ENCODE measurements at regions not wholly inside any gene's neighbourhood (a gene's known extent, or its start where the extent isn't known, plus 50 kb on each side); places are given as distances from the start of the nearest gene placed in this dataset.

GRCh38 chr12:3364661-3365462, 126.1 kb upstream of the PRMT8 start:
- WGBS, result 86% methylated on average over 13 of the region's 13 CpGs
- H3K4me3 ChIP-seq (ENCODE audit: low read length in 2 of 2), result no peak overlapping the region
- H3K27ac ChIP-seq (ENCODE audit: low read depth in 1 of 2, low read length in 1 of 2), result no peak overlapping the region
- H3K4me1 ChIP-seq (ENCODE audit: control insufficient read depth in 2 of 2, insufficient read depth in 2 of 2, low read length in 2 of 2), result no peaks in the 10 kb centered on the region
- peaks cover 33 to 56% of the 10 kb centered on the region in 2 donors for H3K27me3 ChIP-seq (ENCODE audit: control insufficient read depth in 2 of 2, insufficient read depth in 1 of 2, low read length in 1 of 2)
- H3K36me3 ChIP-seq (ENCODE audit: control insufficient read depth in 2 of 2, insufficient read depth in 2 of 2, low read length in 1 of 2), result no peaks in the 10 kb centered on the region
- DNase-seq (ENCODE audit: low read depth in 6 of 9, low spot score in 9 of 9), result no peak
- peaks cover 0 to 1% of the 10 kb centered on the region in 2 donors for H3K9me3 ChIP-seq (ENCODE audit: control insufficient read depth in 2 of 2, insufficient read depth in 1 of 2, low read length in 1 of 2)

GRCh38 chr12:3365463-3366411, 125.3 kb upstream of the PRMT8 start:
- Histone ChIP-seq H3K36me3 (ENCODE audit: control insufficient read depth in 2 of 2, insufficient read depth in 2 of 2, low read length in 1 of 2) (no peaks in the 10 kb centered on the region), H3K9me3 (ENCODE audit: control insufficient read depth in 2 of 2, insufficient read depth in 1 of 2, low read length in 1 of 2) (peaks cover 0 to 1% of the 10 kb centered on the region in 2 donors), H3K27me3 (ENCODE audit: control insufficient read depth in 2 of 2, insufficient read depth in 1 of 2, low read length in 1 of 2) (peaks cover 33 to 60% of the 10 kb centered on the region in 2 donors), H3K4me3 (ENCODE audit: low read length in 2 of 2) (no peak overlapping the region), H3K27ac (ENCODE audit: low read depth in 1 of 2, low read length in 1 of 2) (no peak overlapping the region), H3K4me1 (ENCODE audit: control insufficient read depth in 2 of 2, insufficient read depth in 2 of 2, low read length in 2 of 2) (no peaks in the 10 kb centered on the region)
- 6% methylated on average over 87 of the region's 87 CpGs for WGBS
- no peak for DNase-seq (ENCODE audit: low read depth in 6 of 9, low spot score in 9 of 9)

- peaks cover 0 to 1% of the 10 kb centered on the region in 2 donors for H3K9me3 ChIP-seq (ENCODE audit: control insufficient read depth in 2 of 2, insufficient read depth in 1 of 2, low read length in 1 of 2)
- H3K27me3 ChIP-seq (ENCODE audit: control insufficient read depth in 2 of 2, insufficient read depth in 1 of 2, low read length in 1 of 2), result peaks cover 33 to 57% of the 10 kb centered on the region in 2 donors
- no peak overlapping the region for H3K4me3 ChIP-seq (ENCODE audit: low read length in 2 of 2)
- whole genome bisulfite sequencing, result 42% methylated on average over 26 of the region's 26 CpGs
- DNase-seq (ENCODE audit: low read depth in 6 of 9, low spot score in 9 of 9), result no peak
- H3K27ac ChIP-seq (ENCODE audit: low read depth in 1 of 2, low read length in 1 of 2), result no peak overlapping the region
- no peaks in the 10 kb centered on the region for H3K4me1 ChIP-seq (ENCODE audit: control insufficient read depth in 2 of 2, insufficient read depth in 2 of 2, low read length in 2 of 2)
- no peaks in the 10 kb centered on the region for H3K36me3 ChIP-seq (ENCODE audit: control insufficient read depth in 2 of 2, insufficient read depth in 2 of 2, low read length in 1 of 2)
These were observed 124.4 kb upstream of the PRMT8 start for GRCh38 chr12:3366451-3367110.

- no peak for DNase-seq (ENCODE audit: low read depth in 6 of 9, low spot score in 9 of 9)
- WGBS, result 88% methylated on average over 16 of the region's 16 CpGs
- no peak overlapping the region for H3K27ac ChIP-seq (ENCODE audit: low read depth in 1 of 2, low read length in 1 of 2)
- H3K9me3 ChIP-seq (ENCODE audit: control insufficient read depth in 2 of 2, insufficient read depth in 1 of 2, low read length in 1 of 2), result peaks cover 0 to 1% of the 10 kb centered on the region in 2 donors
- H3K4me3 ChIP-seq (ENCODE audit: low read length in 2 of 2), result no peak overlapping the region
- H3K4me1 ChIP-seq (ENCODE audit: control insufficient read depth in 2 of 2, insufficient read depth in 2 of 2, low read length in 2 of 2), result no peaks in the 10 kb centered on the region
- no peaks in the 10 kb centered on the region for H3K36me3 ChIP-seq (ENCODE audit: control insufficient read depth in 2 of 2, insufficient read depth in 2 of 2, low read length in 1 of 2)
- H3K27me3 ChIP-seq (ENCODE audit: control insufficient read depth in 2 of 2, insufficient read depth in 1 of 2, low read length in 1 of 2), result peaks cover 33 to 53% of the 10 kb centered on the region in 2 donors
These were observed 123.1 kb upstream of the PRMT8 start for GRCh38 chr12:3367750-3368444.

GRCh38 chr12:3371018-3371417, 120.0 kb upstream of the PRMT8 start:
- peaks cover 0 to 1% of the 10 kb centered on the region in 2 donors for H3K9me3 ChIP-seq (ENCODE audit: control insufficient read depth in 2 of 2, insufficient read depth in 1 of 2, low read length in 1 of 2)
- H3K27me3 ChIP-seq (ENCODE audit: control insufficient read depth in 2 of 2, insufficient read depth in 1 of 2, low read length in 1 of 2), result peaks cover 19 to 30% of the 10 kb centered on the region in 2 donors
- H3K4me3 ChIP-seq (ENCODE audit: low read length in 2 of 2), result no peak overlapping the region
- H3K36me3 ChIP-seq (ENCODE audit: control insufficient read depth in 2 of 2, insufficient read depth in 2 of 2, low read length in 1 of 2), result no peaks in the 10 kb centered on the region
- H3K4me1 ChIP-seq (ENCODE audit: control insufficient read depth in 2 of 2, insufficient read depth in 2 of 2, low read length in 2 of 2), result no peaks in the 10 kb centered on the region
- no peak for DNase-seq (ENCODE audit: low read depth in 6 of 9, low spot score in 9 of 9)
- H3K27ac ChIP-seq (ENCODE audit: low read depth in 1 of 2, low read length in 1 of 2), result no peak overlapping the region
- 67% methylated on average over 4 of the region's 4 CpGs for WGBS

- H3K36me3 ChIP-seq (ENCODE audit: control insufficient read depth in 2 of 2, insufficient read depth in 2 of 2, low read length in 1 of 2), result no peaks in the 10 kb centered on the region
- peaks cover 0 to 6% of the 10 kb centered on the region in 2 donors for H3K9me3 ChIP-seq (ENCODE audit: control insufficient read depth in 2 of 2, insufficient read depth in 1 of 2, low read length in 1 of 2)
- WGBS, result 94% methylated on average over 4 of the region's 4 CpGs
- no peak overlapping the region for H3K27ac ChIP-seq (ENCODE audit: low read depth in 1 of 2, low read length in 1 of 2)
- H3K27me3 ChIP-seq (ENCODE audit: control insufficient read depth in 2 of 2, insufficient read depth in 1 of 2, low read length in 1 of 2), result peaks cover 0 to 4% of the 10 kb centered on the region in 2 donors
- no peak for DNase-seq (ENCODE audit: low read depth in 6 of 9, low spot score in 9 of 9)
- no peak overlapping the region for H3K4me3 ChIP-seq (ENCODE audit: low read length in 2 of 2)
- peaks cover 0 to 3% of the 10 kb centered on the region in 2 donors for H3K4me1 ChIP-seq (ENCODE audit: control insufficient read depth in 2 of 2, insufficient read depth in 2 of 2, low read length in 2 of 2)
These were observed 115.7 kb upstream of the PRMT8 start for GRCh38 chr12:3375326-3375725.

- Histone ChIP-seq H3K27me3 (ENCODE audit: control insufficient read depth in 2 of 2, insufficient read depth in 1 of 2, low read length in 1 of 2) (peaks cover 0 to 5% of the 10 kb centered on the region in 2 donors), H3K4me3 (ENCODE audit: low read length in 2 of 2) (no peak overlapping the region)
These were observed 114.1 kb upstream of the PRMT8 start for GRCh38 chr12:3376779-3377455.

GRCh38 chr12:3378655-3379054, 112.3 kb upstream of the PRMT8 start:
- Histone ChIP-seq H3K4me3 (ENCODE audit: low read length in 2 of 2) (no peak overlapping the region), H3K9me3 (ENCODE audit: control insufficient read depth in 2 of 2, insufficient read depth in 1 of 2, low read length in 1 of 2) (peaks cover 0 to 6% of the 10 kb centered on the region in 2 donors), H3K27ac (ENCODE audit: low read depth in 1 of 2, low read length in 1 of 2) (no peak overlapping the region), H3K36me3 (ENCODE audit: control insufficient read depth in 2 of 2, insufficient read depth in 2 of 2, low read length in 1 of 2) (no peaks in the 10 kb centered on the region), H3K27me3 (ENCODE audit: control insufficient read depth in 2 of 2, insufficient read depth in 1 of 2, low read length in 1 of 2) (peaks cover 0 to 4% of the 10 kb centered on the region in 2 donors), H3K4me1 (ENCODE audit: control insufficient read depth in 2 of 2, insufficient read depth in 2 of 2, low read length in 2 of 2) (peaks cover 0 to 3% of the 10 kb centered on the region in 2 donors)
- no peak for DNase-seq (ENCODE audit: low read depth in 6 of 9, low spot score in 9 of 9)
- 79% methylated on average over 4 of the region's 4 CpGs for WGBS

More at GRCh38 chr12:3376779-3377455, 114.1 kb upstream of the PRMT8 start:
- Histone ChIP-seq H3K4me1 (ENCODE audit: control insufficient read depth in 2 of 2, insufficient read depth in 2 of 2, low read length in 2 of 2) (peaks cover 0 to 3% of the 10 kb centered on the region in 2 donors), H3K27ac (ENCODE audit: low read depth in 1 of 2, low read length in 1 of 2) (no peak overlapping the region), H3K9me3 (ENCODE audit: control insufficient read depth in 2 of 2, insufficient read depth in 1 of 2, low read length in 1 of 2) (peaks cover 0 to 6% of the 10 kb centered on the region in 2 donors), H3K36me3 (ENCODE audit: control insufficient read depth in 2 of 2, insufficient read depth in 2 of 2, low read length in 1 of 2) (no peaks in the 10 kb centered on the region)
- DNase-seq (ENCODE audit: low read depth in 6 of 9, low spot score in 9 of 9), result no peak
- 84% methylated on average over 5 of the region's 5 CpGs for WGBS
